ENCODE measurements at regions not wholly inside any gene's neighbourhood (a gene's known extent, or its start where the extent isn't known, plus 50 kb on each side); places are given as distances from the start of the nearest gene placed in this dataset.

GRCh38 chrX:69083361-69083760 is 81.9 kb downstream of the PJA1 start:
- no peak for TF ChIP-seq CTCF (IDR thresholded peaks at IDR 0.05; ENCODE audit: extremely low read depth in 1 of 2, insufficient read depth in 1 of 2, low read depth in 1 of 2, low read length in 2 of 2)
- no peak for TF ChIP-seq POLR2AphosphoS5 (IDR thresholded peaks at IDR 0.05; ENCODE audit: insufficient read depth, low read depth, low read length)
- no peak for TF ChIP-seq POLR2A (IDR thresholded peaks at IDR 0.05; ENCODE audit: low read depth, low read length)
- TF ChIP-seq FOS (IDR thresholded peaks at IDR 0.05; ENCODE audit: borderline replicate concordance, insufficient read depth, low read length) = no peak
- no peak for TF ChIP-seq MAX (IDR thresholded peaks at IDR 0.05; ENCODE audit: insufficient read depth, insufficient read length)
- TF ChIP-seq MYC (IDR thresholded peaks at IDR 0.05; ENCODE audit: low read depth, low read length) = no peak
- no peak for TF ChIP-seq EZH2 (IDR thresholded peaks at IDR 0.05; ENCODE audit: borderline replicate concordance, low read depth, low read length, severe bottlenecking)
- no peak for TF ChIP-seq JUN (IDR thresholded peaks at IDR 0.05; ENCODE audit: borderline replicate concordance, insufficient read depth, insufficient read length, low read depth)

Measured in endothelial cell of umbilical vein (primary cell).